H9 (cell line): ENCODE measurements at regions not wholly inside any gene's neighbourhood (a gene's known extent, or its start where the extent isn't known, plus 50 kb on each side); places are given as distances from the start of the nearest gene placed in this dataset.

Source experiments
- DNase-seq: peaks from one replicate; pipeline ENCODE4 v3.0.0-alpha.2; 2017
- H2AFZ ChIP-seq: one replicate; pipeline ENCODE4 v1.6.1; 2013; ENCODE audit warnings: mild to moderate bottlenecking, low read length, control low read depth, moderate library complexity
- H2AK5ac ChIP-seq: 2 replicates; pipeline ENCODE4 v1.6.1; 2013; ENCODE audit warnings: low read length, control low read depth, mixed read lengths; ENCODE audit not compliant: insufficient read length
- H2BK120ac ChIP-seq: one replicate; pipeline ENCODE4 v1.6.1; 2013; ENCODE audit warnings: low read depth, mild to moderate bottlenecking, low read length, control low read depth, inconsistent platforms; ENCODE audit not compliant: poor library complexity, severe bottlenecking
- H2BK12ac ChIP-seq: 2 replicates; pipeline ENCODE4 v1.6.1; 2013; ENCODE audit warnings: low read length, control low read depth, mixed read lengths, low read depth; ENCODE audit not compliant: insufficient read length
- H2BK15ac ChIP-seq: 2 replicates; pipeline ENCODE4 v1.6.1; 2013; ENCODE audit warnings: low read depth, low read length, control low read depth
- H2BK20ac ChIP-seq: one replicate; pipeline ENCODE4 v1.6.1; 2013; ENCODE audit warnings: low read depth, mild to moderate bottlenecking, low read length, control low read depth, inconsistent platforms; ENCODE audit not compliant: poor library complexity, severe bottlenecking
- H2BK5ac ChIP-seq: 2 replicates; pipeline ENCODE4 v1.6.1; 2013; ENCODE audit warnings: low read length, control low read depth, mixed read lengths; ENCODE audit not compliant: insufficient read length
- H3K14ac ChIP-seq: 2 replicates; pipeline ENCODE4 v1.6.1; 2013; ENCODE audit warnings: low read length, control low read depth; ENCODE audit not compliant: insufficient read depth
- H3K18ac ChIP-seq: 2 replicates; pipeline ENCODE4 v1.6.1; 2013; ENCODE audit warnings: low read depth, mild to moderate bottlenecking, mixed read lengths, low read length, control low read depth; ENCODE audit not compliant: insufficient read length
- H3K23ac ChIP-seq: 2 replicates; pipeline ENCODE4 v1.6.1; 2013; ENCODE audit warnings: low read length, control low read depth, mixed read lengths, low read depth; ENCODE audit not compliant: insufficient read length
- H3K23me2 ChIP-seq: 2 replicates; pipeline ENCODE4 v1.6.1; 2013; ENCODE audit warnings: low read depth, mild to moderate bottlenecking, mixed read lengths, low read length, control low read depth; ENCODE audit not compliant: insufficient read length, poor library complexity, severe bottlenecking
- H3K27ac ChIP-seq: 2 replicates; pipeline ENCODE4 v1.5.1; 2013; ENCODE audit warnings: low read length, control low read depth, mixed read lengths, low read depth; ENCODE audit not compliant: insufficient read length
- H3K27me3 ChIP-seq: 2 replicates; pipeline ENCODE4 v1.6.1; 2013; ENCODE audit warnings: low read length, control low read depth, inconsistent platforms; ENCODE audit not compliant: insufficient read depth
- H3K4ac ChIP-seq: 2 replicates; pipeline ENCODE4 v1.6.1; 2013; ENCODE audit warnings: low read depth, mild to moderate bottlenecking, control low read depth, inconsistent platforms, low read length, moderate library complexity
- H3K4me1 ChIP-seq: 2 replicates; pipeline ENCODE4 v1.6.1; 2013; ENCODE audit warnings: low read length, control low read depth, inconsistent platforms; ENCODE audit not compliant: insufficient read depth
- H3K4me2 ChIP-seq: 2 replicates; pipeline ENCODE4 v1.6.1; 2013; ENCODE audit warnings: low read length, control low read depth, mixed read lengths; ENCODE audit not compliant: insufficient read length, insufficient read depth
- H3K56ac ChIP-seq: 2 replicates; pipeline ENCODE4 v1.6.1; 2013; ENCODE audit warnings: low read depth, mild to moderate bottlenecking, mixed read lengths, low read length, control low read depth; ENCODE audit not compliant: insufficient read length
- H3K79me1 ChIP-seq: 2 replicates; pipeline ENCODE4 v1.6.1; 2013; ENCODE audit warnings: low read depth, mild to moderate bottlenecking, moderate library complexity, low read length, control low read depth, inconsistent platforms; ENCODE audit not compliant: insufficient read depth, poor library complexity, severe bottlenecking
- H3K79me2 ChIP-seq: 2 replicates; pipeline ENCODE4 v1.6.1; 2013; ENCODE audit warnings: low read length, control low read depth, inconsistent platforms; ENCODE audit not compliant: insufficient read depth
- H3K9ac ChIP-seq: 2 replicates; pipeline ENCODE4 v1.6.1; 2013; ENCODE audit warnings: low read length, control low read depth, mixed read lengths; ENCODE audit not compliant: insufficient read length; ENCODE audit errors: extremely low read depth
- H3K9me3 ChIP-seq: one replicate; pipeline ENCODE4 v1.6.1; 2013; ENCODE audit warnings: low read depth, low read length, inconsistent platforms; ENCODE audit not compliant: control insufficient read depth
- H3T11ph ChIP-seq: one replicate; pipeline ENCODE4 v1.6.1; 2013; ENCODE audit warnings: mild to moderate bottlenecking, low read length, control low read depth, inconsistent platforms
- H4K20me1 ChIP-seq: one replicate; pipeline ENCODE4 v1.6.1; 2013; ENCODE audit not compliant: control insufficient read depth, insufficient read length, insufficient read depth
- H4K5ac ChIP-seq: 2 replicates; pipeline ENCODE4 v1.6.1; 2013; ENCODE audit warnings: low read depth, mild to moderate bottlenecking, mixed read lengths, low read length, control low read depth; ENCODE audit not compliant: insufficient read length
- H4K8ac ChIP-seq: replicated peaks from 2 replicates; pipeline ENCODE4 v1.6.1; 2013; ENCODE audit warnings: low read length, control low read depth, mixed read lengths, low read depth; ENCODE audit not compliant: insufficient read length
- H4K91ac ChIP-seq: 2 replicates; pipeline ENCODE4 v1.6.1; 2013; ENCODE audit warnings: low read depth, mild to moderate bottlenecking, moderate library complexity, mixed read lengths, low read length, control low read depth; ENCODE audit not compliant: insufficient read length
- H3K27ac Mint-ChIP-seq, 3 experiments: 2 replicates in 2 of 3; 3 replicates in 1 of 3; pipeline ENCODE4 v1.8.0; 2020 to 2021; ENCODE audit warnings: mixed read lengths in 3 of 3, mild to moderate bottlenecking in 1 of 3, moderate library complexity in 1 of 3
- H3K27me3 Mint-ChIP-seq: 2 replicates; pipeline ENCODE4 v1.8.0; 2021; ENCODE audit warnings: low read depth, mild to moderate bottlenecking, moderate library complexity, mixed read lengths
- H3K36me3 Mint-ChIP-seq, 3 experiments: 2 replicates in 2 of 3; 3 replicates in 1 of 3; pipeline ENCODE4 v1.8.0; 2020 to 2021; ENCODE audit warnings: low read depth in 3 of 3, mixed read lengths in 3 of 3; ENCODE audit not compliant: insufficient read depth in 1 of 3
- H3K4me1 Mint-ChIP-seq, 2 experiments: 2 replicates each; pipeline ENCODE4 v1.8.0; 2020; ENCODE audit warnings: mixed read lengths in 2 of 2
- H3K4me3 Mint-ChIP-seq, 2 experiments: 2 replicates in 1 of 2; 3 replicates in 1 of 2; pipeline ENCODE4 v1.8.0; 2020 to 2021; ENCODE audit warnings: mild to moderate bottlenecking in 2 of 2, mixed read lengths in 2 of 2, moderate library complexity in 1 of 2
- H3K9me3 Mint-ChIP-seq, 2 experiments: 2 replicates in 1 of 2; 3 replicates in 1 of 2; pipeline ENCODE4 v1.8.0; 2020; ENCODE audit warnings: mild to moderate bottlenecking in 2 of 2, mixed read lengths in 2 of 2, moderate library complexity in 1 of 2
- CTCF ChIP-seq: fragments of 200-600 bp; sonication (generic); conservative IDR thresholded peaks from 3 replicates; pipeline ENCODE4 v1.8.0; 2021; ENCODE audit warnings: antibody characterized with exemption, mild to moderate bottlenecking
- WGBS: extraction: QIAGEN DNeasy Blood & Tissue Kit; methylation state at CpG from one replicate; pipeline ENCODE4 v1.1.7; 2013; ENCODE audit warnings: missing lambda C conversion rate, low lambda C conversion rate, mixed read lengths; ENCODE audit not compliant: insufficient read length; ENCODE audit errors: extremely low coverage; 5-methylcytosine and 5-hydroxymethylcytosine counted together

GRCh38 chr14:21891921-21892320, 218.3 kb upstream of the OR4E1 start:
- Histone ChIP-seq H4K91ac (no peak overlapping the region), H3K14ac (no peak overlapping the region), H3K18ac (no peak overlapping the region), H2BK15ac (no peak overlapping the region), H3K4me1 (no peaks in the 10 kb centered on the region), H3K4me2 (no peak overlapping the region), H2BK120ac (no peak overlapping the region), H4K20me1 (no peaks in the 10 kb centered on the region), H3K56ac (no peak overlapping the region), H3K27ac (no peak overlapping the region), H3K79me1 (no peaks in the 10 kb centered on the region), H3K23me2 (no peaks in the 10 kb centered on the region), H3K4ac (no peak overlapping the region), H3K23ac (no peak overlapping the region), H2BK5ac (no peak overlapping the region), H4K8ac (no peak overlapping the region), H2BK12ac (no peak overlapping the region), H3K27me3 (no peaks in the 10 kb centered on the region), H4K5ac (no peak overlapping the region), H2AK5ac (no peak overlapping the region), H2BK20ac (no peak overlapping the region), H3K79me2 (no peaks in the 10 kb centered on the region), H3K9me3 (no peaks in the 10 kb centered on the region), H3K9ac (no peak overlapping the region), H2AFZ (no peak overlapping the region), H3T11ph (no peak overlapping the region)
- H3K27ac Mint-ChIP-seq, result no peak overlapping the region
- no peak for TF ChIP-seq CTCF
- WGBS, result no CpG with 5 or more reads among the region's 1 CpG
- H3K9me3 Mint-ChIP-seq, result no peaks in the 10 kb centered on the region
- peaks cover 6% of the 10 kb centered on the region for H3K27me3 Mint-ChIP-seq
- no peak overlapping the region for H3K4me3 Mint-ChIP-seq
- H3K36me3 Mint-ChIP-seq, result no peaks in the 10 kb centered on the region
- no peaks in the 10 kb centered on the region; a peak in 1 of 4 replicates for H3K4me1 Mint-ChIP-seq
- DNase-seq, result no peak
